HG02763 (cell line): ENCODE measurements at regions not wholly inside any gene's neighbourhood (a gene's known extent, or its start where the extent isn't known, plus 50 kb on each side); places are given as distances from the start of the nearest gene placed in this dataset.
"Not testable (repeated sequence)": the region's sequence is repeated elsewhere in the genome, so short reads cannot be mapped to it uniquely, and the experiment has no call there.

Experiments used
- ATAC-seq: cut with Tn5 transposase; IDR thresholded peaks from one replicate; pipeline ENCODE4 v1.9.1; 2021; ENCODE audit warnings: mild to moderate bottlenecking, moderate library complexity; ENCODE audit not compliant: unreplicated experiment

GRCh38 chr1:70745199-70745598, 302.4 kb downstream of the PTGER3 start:
- no peak for ATAC-seq

DNA sequence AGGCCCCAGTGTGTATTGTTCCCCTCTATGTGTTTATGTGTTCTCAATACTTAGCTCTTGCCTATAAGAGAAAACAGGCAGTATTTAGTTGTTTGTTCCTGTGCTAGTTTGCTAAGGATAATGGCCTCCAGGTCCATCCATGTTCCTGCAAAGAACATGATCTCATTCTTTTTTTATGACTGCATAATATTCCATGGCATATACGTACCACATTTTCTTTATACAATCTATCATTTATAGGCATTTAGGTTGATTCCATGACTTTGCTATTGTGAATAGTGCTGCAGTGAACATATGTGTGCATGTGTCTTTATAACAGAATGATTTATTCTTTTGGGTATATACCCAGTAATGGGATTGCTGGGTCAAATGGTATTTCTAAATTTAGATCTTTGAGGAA, 301.6 kb downstream of the PTGER3 start:
- not testable (repeated sequence) for ATAC-seq

DNA sequence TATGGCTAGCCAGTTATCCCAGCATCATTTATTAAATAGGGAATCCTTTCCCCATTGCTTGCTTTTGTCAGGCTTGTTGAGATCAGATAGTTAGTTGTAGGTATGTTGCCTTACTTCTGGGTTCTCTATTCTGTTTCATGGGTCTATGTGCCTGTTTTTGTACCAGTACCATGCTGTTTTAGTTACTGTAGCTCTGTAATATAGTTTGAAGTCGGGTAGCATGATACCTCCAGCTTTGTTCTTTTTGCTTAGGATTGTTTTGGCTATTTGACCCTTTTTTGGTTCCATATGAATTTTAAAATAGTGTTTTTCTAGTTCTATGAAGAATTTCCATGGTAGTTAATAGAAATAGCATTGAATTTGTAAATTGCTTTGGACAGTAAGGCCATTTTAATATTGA, 300.5 kb downstream of the PTGER3 start:
- not testable (repeated sequence) for ATAC-seq

GRCh38 chr1:70751676-70752287, 295.8 kb downstream of the PTGER3 start:
- not testable (repeated sequence) for ATAC-seq

- ATAC-seq, result no peak
Measured at GRCh38 chr1:70754701-70755100, 292.9 kb downstream of the PTGER3 start.

GRCh38 chr1:70760154-70760553, 287.5 kb downstream of the PTGER3 start:
- ATAC-seq, result no peak

DNA sequence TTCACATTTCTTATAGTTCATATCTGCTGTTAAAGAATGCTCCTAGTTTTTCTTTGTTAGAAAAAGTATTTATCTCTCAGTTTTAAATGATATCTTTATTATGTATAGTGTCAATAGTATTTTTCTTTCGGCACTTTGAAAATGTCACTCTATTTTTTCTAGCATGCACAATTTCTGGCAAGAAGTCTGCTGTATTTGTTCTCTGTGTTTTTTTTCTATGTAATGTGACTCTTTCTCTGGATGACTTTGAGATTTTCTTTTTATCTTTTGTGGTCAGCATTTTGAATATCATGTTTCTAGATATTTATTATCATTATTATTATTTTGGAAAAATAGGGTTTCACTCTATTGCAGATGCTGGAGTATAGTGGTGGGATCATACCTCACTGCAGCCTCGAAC, 285.2 kb downstream of the PTGER3 start:
- no peak for ATAC-seq

DNA sequence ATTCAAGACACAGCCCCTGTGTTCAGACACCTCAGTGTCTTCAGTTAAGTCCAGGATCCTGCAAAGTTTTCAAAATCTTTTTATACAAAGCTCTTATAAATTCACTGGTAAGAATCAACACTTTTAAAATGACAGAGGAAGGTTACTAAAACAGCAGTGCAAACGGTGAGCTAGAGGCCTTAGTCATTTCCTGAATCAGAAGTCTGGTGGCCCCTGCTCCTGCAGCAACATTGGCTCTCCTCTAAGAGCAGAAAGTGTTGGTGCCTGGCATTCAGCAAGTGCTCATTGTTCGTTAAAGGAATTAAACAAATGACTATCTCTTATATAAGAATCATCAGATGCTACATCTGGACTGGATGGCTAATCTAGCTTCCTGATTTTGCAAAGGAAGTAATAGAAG, 282.9 kb downstream of the PTGER3 start:
- no peak for ATAC-seq

- no peak for ATAC-seq
Measured at GRCh38 chr1:70767377-70767776, 280.2 kb downstream of the PTGER3 start.

- ATAC-seq, result no peak
Measured at GRCh38 chr1:70768216-70768615, 279.4 kb downstream of the PTGER3 start.

DNA sequence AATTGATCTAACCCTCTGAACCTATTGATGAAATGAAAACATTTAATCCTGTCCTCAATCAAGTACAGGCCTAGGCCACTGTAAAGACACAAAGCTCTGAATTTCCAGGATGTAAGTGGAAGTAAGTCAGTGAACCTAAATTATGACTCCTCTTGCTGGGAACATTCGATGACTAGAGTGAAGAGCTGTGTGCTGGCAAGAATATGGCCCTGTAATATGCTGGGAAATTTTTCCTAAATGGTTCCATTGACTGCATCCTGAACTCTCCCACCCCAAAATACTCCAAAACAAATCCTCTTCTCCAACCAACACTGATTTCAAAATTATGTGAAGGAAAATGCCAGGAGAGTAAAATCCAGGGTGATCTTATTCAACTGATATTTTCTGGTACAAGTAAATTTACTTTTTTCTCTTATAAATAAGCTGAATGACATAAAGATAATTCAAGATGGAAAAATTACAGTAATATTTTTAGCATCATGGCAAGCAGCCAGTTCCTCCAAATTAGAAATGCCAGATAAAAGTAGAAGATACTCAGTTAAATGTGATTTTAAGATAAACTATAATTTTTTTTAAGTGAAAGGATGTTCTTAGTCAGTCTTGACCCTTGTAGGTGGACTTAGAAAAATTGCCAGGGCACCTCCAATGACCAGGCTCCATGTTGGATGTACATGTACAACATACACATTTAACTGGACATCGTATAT, 269.4 kb downstream of the PTGER3 start:
- ATAC-seq, result no peak

DNA sequence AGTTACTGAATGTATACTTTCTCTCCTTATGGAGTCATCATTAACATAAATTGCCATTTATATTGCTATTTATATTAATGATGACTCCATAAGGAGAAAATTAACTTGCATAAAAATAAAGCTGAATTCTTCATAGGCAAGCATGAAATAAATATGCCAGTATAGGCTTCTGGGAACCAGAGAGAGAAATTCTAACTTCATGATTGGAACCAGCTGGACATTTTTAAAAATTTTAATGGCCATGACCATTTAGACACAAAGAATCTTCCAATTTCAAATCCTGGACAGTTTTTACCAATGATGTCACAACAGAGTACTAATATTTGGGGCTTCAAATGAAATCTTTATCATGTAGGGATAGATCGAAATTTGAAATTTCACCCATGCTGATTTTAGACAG, 268.7 kb downstream of the PTGER3 start:
- no peak for ATAC-seq

- no peak for ATAC-seq
Measured at GRCh38 chr1:70779571-70779970, 268.0 kb downstream of the PTGER3 start.

DNA sequence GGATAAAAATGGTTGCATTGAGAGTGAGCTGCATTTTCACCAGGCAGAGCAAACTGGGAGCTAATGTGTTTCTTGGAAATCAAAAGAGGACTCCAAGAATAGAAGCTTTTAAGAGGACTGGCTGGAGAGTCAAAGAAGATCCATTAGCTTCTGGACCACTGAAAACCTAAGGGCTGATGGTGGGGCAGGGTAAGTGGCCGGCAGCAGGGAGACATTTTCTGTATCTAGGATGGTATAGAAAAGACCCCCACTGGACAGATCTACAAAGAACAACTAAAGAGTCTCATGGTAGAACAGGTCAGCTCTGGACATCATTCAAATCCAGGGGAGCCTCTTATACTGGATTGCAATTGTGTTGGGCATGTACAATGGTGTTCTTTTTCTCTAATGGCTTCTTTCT, 262.3 kb downstream of the PTGER3 start:
- no peak for ATAC-seq

DNA sequence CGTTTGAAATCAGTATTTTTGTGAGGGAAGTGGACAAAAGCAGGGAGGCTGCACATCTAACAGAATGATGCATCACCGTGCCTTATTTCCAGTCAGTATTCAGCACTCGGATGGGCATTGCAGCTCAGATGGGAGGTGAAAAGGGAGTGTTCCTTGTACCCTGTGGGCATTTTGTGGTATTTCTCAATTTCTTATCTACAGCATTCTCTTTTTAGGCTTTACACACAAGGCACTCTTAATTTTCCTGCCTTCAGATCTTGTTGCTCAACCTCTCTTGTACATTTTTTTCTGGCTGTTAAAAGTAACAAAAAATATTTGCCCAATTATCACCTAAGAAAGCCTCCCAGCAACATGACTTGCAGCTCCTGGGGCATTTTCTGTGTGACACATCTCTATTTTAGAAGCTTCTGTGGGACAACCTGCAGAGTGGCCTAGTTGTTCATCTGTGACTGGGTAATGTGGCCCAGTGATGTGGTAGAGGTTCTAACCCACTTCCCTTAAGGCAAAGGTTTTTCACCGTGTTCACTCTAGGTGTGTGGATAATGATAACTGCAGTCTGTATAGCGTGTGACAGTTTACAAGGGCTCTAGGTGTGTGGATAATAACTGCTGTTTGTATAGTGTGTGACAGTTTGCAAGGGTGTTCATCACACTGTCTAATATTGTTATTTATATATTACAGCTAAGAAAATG, 257.2 kb downstream of the PTGER3 start:
- ATAC-seq, result no peak

DNA sequence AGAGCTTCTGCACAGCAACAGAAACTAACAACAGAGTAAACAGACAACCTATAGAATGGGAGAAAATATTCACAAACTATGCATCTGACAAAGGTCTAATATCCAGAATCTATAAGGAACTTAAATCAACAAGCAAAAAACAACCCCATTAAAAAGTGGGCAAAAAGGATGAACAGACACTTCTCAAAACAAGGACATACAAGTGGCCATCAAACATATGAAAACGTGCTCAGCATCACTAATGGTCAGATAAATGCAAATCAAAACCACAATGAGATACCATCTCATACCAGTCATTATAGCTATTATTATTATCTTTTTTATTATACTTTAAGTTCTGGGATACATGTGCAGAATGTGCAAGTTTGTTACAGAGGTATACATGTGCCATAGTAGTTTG, 252.6 kb downstream of the PTGER3 start:
- ATAC-seq, result not testable (repeated sequence)

DNA sequence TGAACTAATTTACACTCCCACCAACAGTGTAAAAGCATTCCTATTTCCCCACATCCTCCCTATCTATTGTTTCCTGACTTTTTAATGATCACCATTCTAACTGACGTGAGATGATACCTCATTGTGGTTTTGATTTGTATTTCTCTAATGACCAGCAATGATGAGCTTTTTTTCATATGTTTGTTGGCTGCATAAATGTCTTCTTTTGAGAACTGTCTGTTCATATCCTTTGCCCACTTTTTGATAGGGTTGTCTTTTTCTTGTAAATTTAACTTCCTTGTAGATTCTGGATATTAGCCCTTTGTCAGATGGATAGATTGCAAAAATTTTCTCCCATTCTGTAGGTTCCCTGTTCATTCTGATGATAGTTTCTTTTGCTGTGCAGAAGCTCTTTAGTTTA, 251.3 kb downstream of the PTGER3 start:
- ATAC-seq, result not testable (repeated sequence)

DNA sequence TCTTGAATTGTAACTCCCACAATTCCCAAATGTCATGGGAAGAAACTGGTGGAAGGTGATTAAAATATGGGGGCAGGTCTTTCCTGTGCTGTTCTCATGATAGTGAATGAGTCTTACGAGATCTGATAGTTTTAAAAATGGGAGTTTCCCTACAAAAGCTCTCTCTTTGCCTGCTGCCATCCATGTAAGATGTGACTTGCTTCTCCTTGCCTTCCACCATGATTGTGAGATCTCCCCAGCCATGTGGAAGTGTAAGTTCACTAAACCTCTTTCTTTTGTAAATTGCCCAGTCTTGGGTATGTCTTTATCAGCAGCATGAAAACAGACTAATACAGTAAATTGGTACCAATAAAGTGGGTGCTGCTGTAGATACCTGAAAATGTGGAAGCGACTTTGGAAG, 245.0 kb downstream of the PTGER3 start:
- ATAC-seq, result not testable (repeated sequence)

GRCh38 chr1:70805641-70806040, 242.0 kb downstream of the PTGER3 start:
- no peak for ATAC-seq

- ATAC-seq, result no peak
Measured at GRCh38 chr1:70807088-70807664, 240.4 kb downstream of the PTGER3 start.

GRCh38 chr1:70809069-70809468, 238.5 kb downstream of the PTGER3 start:
- no peak for ATAC-seq

DNA sequence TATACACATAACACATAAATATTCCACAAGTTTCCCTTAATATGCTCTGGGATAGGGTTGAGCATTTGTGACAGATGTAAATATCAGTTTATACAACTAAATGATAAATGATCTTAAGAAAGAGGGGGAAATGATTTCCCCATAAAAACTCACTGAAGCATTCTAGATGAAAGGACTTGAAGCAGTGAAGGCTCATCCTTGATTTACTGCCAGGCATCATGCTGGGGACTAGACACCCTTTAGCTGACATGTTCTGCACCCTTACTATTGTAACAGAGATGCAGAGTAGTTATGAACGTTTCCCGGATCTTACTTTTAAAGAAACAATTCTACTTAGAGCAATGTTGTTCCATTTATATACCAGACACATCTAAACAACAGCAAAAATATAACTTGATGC, 235.8 kb downstream of the PTGER3 start:
- no peak for ATAC-seq
